Cardiac fibroblast (primary cell): ENCODE measurements at regions not wholly inside any gene's neighbourhood (a gene's known extent, or its start where the extent isn't known, plus 50 kb on each side); places are given as distances from the start of the nearest gene placed in this dataset.
"Not testable (repeated sequence)": the region's sequence is repeated elsewhere in the genome, so short reads cannot be mapped to it uniquely, and the experiment has no call there.

ENCODE experiments used
- DNase-seq, 2 donors: peaks; one replicate each; pipeline versions ENCODE4 v3.0.0 to v3.0.0-alpha.2; 2010; ENCODE audit warnings: low read depth in 2 of 2
- H3K4me3 ChIP-seq, 2 donors: replicated peaks in 1 of 2; 1 replicate in 1 of 2; 2 replicates in 1 of 2; pipeline ENCODE4 v1.5.1; 2011; ENCODE audit warnings: low read depth in 2 of 2, low read length in 2 of 2, mild to moderate bottlenecking in 2 of 2, moderate library complexity in 1 of 2
- TF ChIP-seq, protein P1 (sequence below): IDR thresholded peaks from one replicate; pipeline ENCODE4 v1.5.1; 2011; ENCODE audit warnings: low read depth, mild to moderate bottlenecking, low read length, inconsistent platforms

DNA sequence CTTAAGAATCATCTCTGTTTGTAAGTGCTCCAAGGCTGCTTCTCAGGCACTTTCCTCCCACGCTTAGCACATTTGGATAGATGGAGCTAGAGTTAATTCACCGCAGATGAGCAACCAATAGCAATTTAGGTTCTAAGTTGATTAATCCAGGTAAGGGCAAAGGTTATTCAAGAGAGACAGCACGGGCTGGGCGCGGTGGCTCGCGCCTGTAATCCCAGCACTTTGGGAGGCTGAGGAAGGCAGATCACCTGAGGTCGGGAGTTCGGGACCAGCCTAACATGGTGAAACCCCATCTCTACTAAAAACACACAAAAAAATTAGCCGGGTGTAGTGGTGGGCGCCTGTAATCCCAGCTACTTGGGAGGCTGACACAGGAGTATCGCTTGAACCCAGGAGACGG lies 54.5 kb upstream of the UNC13C start:
- not testable (repeated sequence) for H3K4me3 ChIP-seq

DNA sequence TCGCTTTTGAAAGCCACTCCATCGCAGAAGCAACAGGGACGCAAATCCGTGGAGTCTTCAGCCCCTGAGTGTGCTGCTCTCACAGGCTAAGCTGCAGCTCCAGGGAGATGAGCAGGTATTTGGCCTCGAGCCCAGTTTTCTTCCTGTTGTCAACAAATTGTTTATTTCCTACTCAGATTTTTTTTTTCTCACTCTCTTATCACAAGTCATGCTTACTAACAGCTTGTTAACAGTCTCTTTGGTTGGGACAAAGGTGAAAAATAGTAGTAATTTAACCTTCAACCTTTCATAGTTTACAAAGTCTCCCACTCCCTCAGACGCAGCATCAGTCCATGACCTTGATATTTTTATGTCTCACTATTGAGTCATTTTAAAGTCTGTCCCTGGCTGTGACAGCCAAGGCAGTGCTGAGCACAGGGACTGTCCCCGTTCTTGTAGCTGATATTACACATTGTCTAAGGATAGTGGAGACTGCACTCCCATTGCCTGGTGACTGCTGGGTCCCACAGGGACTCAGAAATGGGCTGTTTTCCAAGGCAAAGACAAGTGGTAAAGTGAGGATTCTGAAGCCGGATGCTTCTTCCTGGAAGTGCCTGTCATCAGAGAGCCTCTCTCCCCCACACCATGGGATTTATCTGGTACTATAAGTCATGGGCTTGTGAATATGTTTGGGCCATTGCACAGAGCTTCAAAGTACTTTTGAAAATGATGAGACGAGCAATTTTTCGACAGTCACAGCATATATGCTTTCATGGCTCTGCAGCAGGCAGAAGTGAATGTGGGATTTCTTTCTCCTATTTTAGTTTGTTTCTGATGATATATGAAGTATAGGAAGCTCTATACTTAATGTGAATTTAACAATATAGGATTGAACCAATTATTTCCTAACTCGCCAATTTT lies 59.8 kb upstream of the UNC13C start:
- DNase-seq = no peak
- TF ChIP-seq, protein P1, sequence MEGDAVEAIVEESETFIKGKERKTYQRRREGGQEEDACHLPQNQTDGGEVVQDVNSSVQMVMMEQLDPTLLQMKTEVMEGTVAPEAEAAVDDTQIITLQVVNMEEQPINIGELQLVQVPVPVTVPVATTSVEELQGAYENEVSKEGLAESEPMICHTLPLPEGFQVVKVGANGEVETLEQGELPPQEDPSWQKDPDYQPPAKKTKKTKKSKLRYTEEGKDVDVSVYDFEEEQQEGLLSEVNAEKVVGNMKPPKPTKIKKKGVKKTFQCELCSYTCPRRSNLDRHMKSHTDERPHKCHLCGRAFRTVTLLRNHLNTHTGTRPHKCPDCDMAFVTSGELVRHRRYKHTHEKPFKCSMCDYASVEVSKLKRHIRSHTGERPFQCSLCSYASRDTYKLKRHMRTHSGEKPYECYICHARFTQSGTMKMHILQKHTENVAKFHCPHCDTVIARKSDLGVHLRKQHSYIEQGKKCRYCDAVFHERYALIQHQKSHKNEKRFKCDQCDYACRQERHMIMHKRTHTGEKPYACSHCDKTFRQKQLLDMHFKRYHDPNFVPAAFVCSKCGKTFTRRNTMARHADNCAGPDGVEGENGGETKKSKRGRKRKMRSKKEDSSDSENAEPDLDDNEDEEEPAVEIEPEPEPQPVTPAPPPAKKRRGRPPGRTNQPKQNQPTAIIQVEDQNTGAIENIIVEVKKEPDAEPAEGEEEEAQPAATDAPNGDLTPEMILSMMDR = no peak

More for the DNA sequence above, 54.5 kb upstream of the UNC13C start:
- not testable (repeated sequence) for DNase-seq

DNA sequence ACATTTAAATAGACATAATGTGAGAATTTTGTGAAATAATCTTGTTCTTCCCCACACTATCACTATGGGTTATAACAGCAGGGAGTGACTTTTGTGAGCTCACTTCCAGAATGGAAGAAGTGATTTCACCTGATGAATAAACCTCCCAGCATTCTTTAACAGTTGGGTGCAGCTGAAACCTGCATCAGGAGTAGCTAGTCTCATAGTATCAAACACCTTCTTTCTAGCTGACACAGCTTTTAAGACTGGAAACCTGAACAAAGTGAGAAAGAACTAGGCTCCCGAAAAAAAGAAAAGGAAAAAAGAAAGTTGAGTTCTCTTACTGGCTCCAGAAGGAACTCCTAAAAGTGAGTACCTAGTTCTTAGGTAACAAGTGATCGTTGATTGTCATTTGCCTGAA lies 61.1 kb upstream of the UNC13C start:
- no peak overlapping the region for H3K4me3 ChIP-seq
- DNase-seq = no peak
- TF ChIP-seq, protein P1 = no peak

More for the DNA sequence above, 59.8 kb upstream of the UNC13C start:
- H3K4me3 ChIP-seq = no peak overlapping the region

DNA sequence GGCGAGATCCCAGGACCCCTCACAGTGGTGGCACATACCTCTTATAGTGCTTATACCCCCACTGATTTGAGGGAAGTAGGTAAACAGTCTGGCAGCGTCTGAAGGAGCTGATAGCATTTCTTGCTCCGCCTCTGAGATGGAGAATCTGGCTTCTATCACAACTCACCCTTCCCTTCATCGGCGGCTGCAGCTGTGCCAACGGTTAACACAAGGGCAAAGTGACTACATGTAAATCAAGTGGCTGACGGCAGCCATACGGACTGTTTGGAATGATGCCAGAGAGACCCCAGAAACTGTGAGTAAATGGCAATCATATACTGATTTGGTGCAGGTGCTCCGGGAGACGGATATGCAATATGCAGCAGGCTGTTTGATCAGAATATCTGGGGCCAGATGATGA lies 66.8 kb upstream of the UNC13C start:
- TF ChIP-seq, protein P1 = no peak
- H3K4me3 ChIP-seq = no peak overlapping the region
- no peak for DNase-seq

DNA sequence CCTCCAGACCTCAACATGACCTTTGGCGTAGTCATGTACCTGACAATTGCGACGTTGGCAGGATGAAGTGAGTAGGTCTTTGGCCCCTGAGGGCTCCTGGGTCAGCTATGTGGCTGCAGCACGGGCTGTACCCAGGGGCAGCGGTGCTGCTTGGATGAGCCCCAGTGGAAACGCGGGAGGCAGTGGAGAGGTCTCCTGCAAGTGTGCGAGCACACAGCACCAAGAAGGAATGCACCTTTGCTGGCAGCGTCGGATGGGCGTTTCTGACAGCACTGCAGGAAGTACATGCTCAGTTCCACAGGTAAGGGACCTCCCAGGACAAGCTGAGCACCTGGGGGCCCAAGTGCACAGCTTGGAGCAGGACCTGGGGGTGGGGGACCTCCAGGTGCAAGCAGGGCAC lies 67.4 kb upstream of the UNC13C start:
- DNase-seq = no peak
- TF ChIP-seq, protein P1 = no peak
- H3K4me3 ChIP-seq = no peak overlapping the region

DNA sequence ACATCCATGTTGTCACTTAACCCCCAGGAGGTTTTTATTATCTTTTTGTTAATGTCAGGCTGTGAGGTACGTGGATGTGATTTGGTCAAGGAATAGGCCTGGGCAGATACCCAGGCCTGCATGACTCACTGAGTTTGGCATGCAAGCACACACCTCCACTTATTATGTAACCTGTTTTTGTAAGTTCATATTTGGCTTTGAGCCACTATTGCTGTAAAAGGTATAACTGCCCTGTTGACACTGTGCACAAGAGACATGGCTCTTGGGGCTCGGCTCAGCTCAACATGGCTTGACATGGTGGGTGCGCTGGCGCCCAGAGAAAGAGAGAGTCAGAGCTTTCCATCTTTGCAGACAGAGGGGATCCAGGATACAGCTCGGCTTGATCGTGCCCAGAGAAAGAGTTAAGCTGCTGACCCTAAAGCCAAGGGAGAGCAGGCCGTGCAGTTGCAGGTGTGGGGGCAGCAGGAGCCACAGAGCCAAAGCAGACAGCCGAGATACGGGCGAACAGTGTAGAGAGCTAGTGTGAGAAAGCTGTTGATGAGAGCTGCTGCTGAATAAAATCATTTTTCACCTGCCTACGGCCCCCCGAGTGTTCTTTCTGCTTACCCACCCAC lies 67.9 kb upstream of the UNC13C start:
- DNase-seq = no peak
- TF ChIP-seq, protein P1 = no peak
- no peak overlapping the region for H3K4me3 ChIP-seq

DNA sequence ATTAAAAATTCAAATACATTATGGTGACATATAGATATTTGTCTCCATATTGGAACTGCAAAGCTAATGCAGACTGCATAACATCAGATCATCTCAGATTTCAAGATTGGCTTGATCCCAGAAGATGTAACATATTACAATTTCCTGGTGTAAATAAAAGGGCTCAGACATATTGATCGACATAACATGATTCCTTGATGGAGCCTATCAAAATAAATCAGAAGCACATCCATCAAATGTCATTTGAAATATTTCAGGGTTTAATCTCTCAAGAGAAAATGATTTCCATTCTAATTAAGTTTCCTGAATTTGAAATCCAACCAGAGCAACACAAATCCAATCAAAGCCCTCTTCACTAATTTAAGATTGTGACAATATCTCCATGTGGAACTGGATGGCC lies 75.1 kb upstream of the UNC13C start:
- H3K4me3 ChIP-seq = no peak overlapping the region
- DNase-seq = no peak
- TF ChIP-seq, protein P1 = no peak

DNA sequence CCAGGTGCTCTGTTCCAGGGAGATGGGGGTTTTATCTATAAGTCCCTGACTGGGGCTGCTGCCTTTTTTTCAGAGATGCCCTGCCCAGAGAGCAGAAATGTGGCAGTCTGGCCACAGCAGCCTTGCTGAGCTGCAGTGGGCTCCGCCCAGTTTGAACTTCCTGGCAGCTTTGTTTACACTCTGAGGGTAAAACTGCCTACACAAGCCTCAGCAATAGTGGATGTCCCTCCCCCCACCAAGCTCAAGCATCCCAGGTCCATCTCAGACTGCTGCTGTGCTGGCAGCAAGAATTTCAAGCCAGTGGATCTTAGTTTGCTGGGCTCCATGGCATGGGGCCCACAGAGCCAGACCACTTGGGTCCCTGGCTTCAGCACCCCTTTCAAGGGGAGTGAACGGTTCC lies 84.8 kb upstream of the UNC13C start:
- not testable (repeated sequence) for DNase-seq, H3K4me3 ChIP-seq

DNA sequence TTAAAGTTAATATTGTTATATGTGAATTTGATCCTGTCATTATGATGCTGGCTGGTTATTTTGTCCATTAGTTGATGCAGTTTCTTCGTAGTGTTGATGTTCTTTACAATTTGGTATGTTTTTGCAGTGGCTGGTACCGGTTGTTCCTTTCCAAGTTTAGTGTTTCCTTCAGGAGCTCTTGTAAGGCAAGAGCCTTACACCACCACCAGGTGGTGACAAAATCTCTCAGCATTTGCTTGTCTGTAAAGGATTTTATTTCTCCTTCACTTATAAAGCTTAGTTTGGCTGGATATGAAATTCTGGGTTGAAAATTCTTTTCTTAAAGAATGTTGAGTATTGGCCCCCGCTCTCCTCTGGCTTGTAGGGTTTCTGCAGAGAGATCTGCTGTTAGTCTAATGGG lies 86.4 kb upstream of the UNC13C start:
- peak in 1 of 2 donors; percentile 8 for DNase-seq
- H3K4me3 ChIP-seq = not testable (repeated sequence)
